GM18858 (cell line): ENCODE measurements at regions not wholly inside any gene's neighbourhood (a gene's known extent, or its start where the extent isn't known, plus 50 kb on each side); places are given as distances from the start of the nearest gene placed in this dataset.

ENCODE experiments used
- ATAC-seq: cut with Tn5 transposase; IDR thresholded peaks from one replicate; pipeline ENCODE4 v1.9.1; 2021; ENCODE audit not compliant: unreplicated experiment

GRCh38 chr1:96240438-96240837 lies 481.1 kb upstream of the PTBP2 start:
- ATAC-seq = no peak

- no peak for ATAC-seq
Measured at GRCh38 chr1:96253246-96254035, 468.1 kb upstream of the PTBP2 start.

- no peak for ATAC-seq
Measured at GRCh38 chr1:96256130-96256790, 465.3 kb upstream of the PTBP2 start.

- no peak for ATAC-seq
Measured at GRCh38 chr1:96259399-96259798, 462.2 kb upstream of the PTBP2 start.

- ATAC-seq = no peak
Measured at GRCh38 chr1:96281491-96281890, 440.1 kb upstream of the PTBP2 start.

GRCh38 chr1:96290033-96290432 lies 431.6 kb upstream of the PTBP2 start:
- no peak for ATAC-seq

- no peak for ATAC-seq
Measured at GRCh38 chr1:96290801-96291200, 430.8 kb upstream of the PTBP2 start.

GRCh38 chr1:96291468-96291867 lies 430.1 kb upstream of the PTBP2 start:
- ATAC-seq = no peak

GRCh38 chr1:96292141-96292540 lies 429.4 kb upstream of the PTBP2 start:
- ATAC-seq = no peak

GRCh38 chr1:96296991-96297390 lies 424.6 kb upstream of the PTBP2 start:
- no peak for ATAC-seq

- ATAC-seq = no peak
Measured at GRCh38 chr1:96306809-96307560, 414.6 kb upstream of the PTBP2 start.

- no peak for ATAC-seq
Measured at GRCh38 chr1:96308314-96308713, 413.3 kb upstream of the PTBP2 start.

GRCh38 chr1:96309783-96310182 lies 411.8 kb upstream of the PTBP2 start:
- ATAC-seq = no peak

GRCh38 chr1:96313216-96313615 lies 408.4 kb upstream of the PTBP2 start:
- ATAC-seq = no peak

- ATAC-seq = no peak
Measured at GRCh38 chr1:96329121-96329520, 392.5 kb upstream of the PTBP2 start.

- no peak for ATAC-seq
Measured at GRCh38 chr1:96331596-96331995, 390.0 kb upstream of the PTBP2 start.

GRCh38 chr1:96333522-96334235 lies 387.9 kb upstream of the PTBP2 start:
- no peak for ATAC-seq

- no peak for ATAC-seq
Measured at GRCh38 chr1:96334236-96334557, 387.4 kb upstream of the PTBP2 start.

GRCh38 chr1:96338622-96339021 lies 383.0 kb upstream of the PTBP2 start:
- ATAC-seq = no peak

- no peak for ATAC-seq
Measured at GRCh38 chr1:96340686-96341085, 380.9 kb upstream of the PTBP2 start.

- ATAC-seq = no peak
Measured at GRCh38 chr1:96346719-96347118, 374.9 kb upstream of the PTBP2 start.
